B cell (primary cell): ENCODE measurements at regions not wholly inside any gene's neighbourhood (a gene's known extent, or its start where the extent isn't known, plus 50 kb on each side); places are given as distances from the start of the nearest gene placed in this dataset.

Experiments used
- EZH2 ChIP-seq: IDR thresholded peaks from 2 replicates; pipeline ENCODE4 v1.6.1; 2012; ENCODE audit warnings: borderline replicate concordance, low read depth, mild to moderate bottlenecking, moderate library complexity, low read length; ENCODE audit not compliant: insufficient read depth, poor library complexity, severe bottlenecking
- TF ChIP-seq, protein P1 (sequence below): fragments of 200-600 bp; IDR thresholded peaks from one replicate; pipeline ENCODE4 v1.8.0; 2022; ENCODE audit warnings: antibody characterized with exemption, mild to moderate bottlenecking

DNA sequence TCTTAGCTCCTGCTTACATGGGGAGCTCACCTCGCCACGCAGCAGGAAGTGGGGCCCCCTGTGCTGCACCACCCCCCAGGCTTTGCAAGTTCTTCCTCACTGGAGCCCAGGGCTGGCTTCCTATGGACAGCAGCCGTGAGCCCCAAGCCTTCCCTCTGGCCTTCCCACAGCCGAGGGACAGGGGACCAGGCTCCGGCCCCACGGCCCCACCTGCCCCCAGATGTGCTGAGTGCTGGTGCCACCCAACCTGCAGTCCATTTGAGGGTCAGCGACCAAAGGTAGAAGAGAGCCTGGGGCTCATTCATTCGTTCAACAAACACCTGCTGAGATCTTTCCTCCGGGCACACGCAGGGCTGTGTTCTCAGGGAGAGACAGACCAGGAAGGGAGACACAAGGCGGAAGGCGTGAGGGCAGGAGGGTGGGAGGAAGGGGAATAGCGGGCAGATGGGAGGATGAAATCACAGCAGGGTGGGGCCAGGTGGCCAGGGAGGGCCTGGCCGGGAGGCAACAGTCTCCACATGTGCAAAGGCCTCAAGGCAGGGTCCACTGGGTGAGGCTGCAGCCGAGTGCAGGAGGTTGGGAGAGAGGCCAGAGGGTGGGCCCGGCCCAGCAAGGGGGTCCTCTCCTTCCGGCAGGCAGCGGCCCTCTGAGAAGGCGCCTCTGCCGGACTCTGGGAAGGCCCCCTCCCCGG lies 100.1 kb downstream of the FOXL3 start:
- TF ChIP-seq, protein P1, sequence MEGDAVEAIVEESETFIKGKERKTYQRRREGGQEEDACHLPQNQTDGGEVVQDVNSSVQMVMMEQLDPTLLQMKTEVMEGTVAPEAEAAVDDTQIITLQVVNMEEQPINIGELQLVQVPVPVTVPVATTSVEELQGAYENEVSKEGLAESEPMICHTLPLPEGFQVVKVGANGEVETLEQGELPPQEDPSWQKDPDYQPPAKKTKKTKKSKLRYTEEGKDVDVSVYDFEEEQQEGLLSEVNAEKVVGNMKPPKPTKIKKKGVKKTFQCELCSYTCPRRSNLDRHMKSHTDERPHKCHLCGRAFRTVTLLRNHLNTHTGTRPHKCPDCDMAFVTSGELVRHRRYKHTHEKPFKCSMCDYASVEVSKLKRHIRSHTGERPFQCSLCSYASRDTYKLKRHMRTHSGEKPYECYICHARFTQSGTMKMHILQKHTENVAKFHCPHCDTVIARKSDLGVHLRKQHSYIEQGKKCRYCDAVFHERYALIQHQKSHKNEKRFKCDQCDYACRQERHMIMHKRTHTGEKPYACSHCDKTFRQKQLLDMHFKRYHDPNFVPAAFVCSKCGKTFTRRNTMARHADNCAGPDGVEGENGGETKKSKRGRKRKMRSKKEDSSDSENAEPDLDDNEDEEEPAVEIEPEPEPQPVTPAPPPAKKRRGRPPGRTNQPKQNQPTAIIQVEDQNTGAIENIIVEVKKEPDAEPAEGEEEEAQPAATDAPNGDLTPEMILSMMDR, result no peak
- no peak for TF ChIP-seq EZH2
